ENCODE measurements at regions not wholly inside any gene's neighbourhood (a gene's known extent, or its start where the extent isn't known, plus 50 kb on each side); places are given as distances from the start of the nearest gene placed in this dataset.
"Not testable (repeated sequence)": the region's sequence is repeated elsewhere in the genome, so short reads cannot be mapped to it uniquely, and the experiment has no call there.

GRCh38 chr7:56697058-56697457, 435.2 kb downstream of the ZNF479 start:
- DNase-seq = not testable (repeated sequence)

- DNase-seq = no peak
Observed at GRCh38 chr7:56686276-56686859, 445.9 kb downstream of the ZNF479 start.

- DNase-seq = no peak
Observed at GRCh38 chr7:56639173-56639746, 493.0 kb downstream of the ZNF479 start.

- no peak for DNase-seq
Observed at GRCh38 chr7:56609852-56610355, 493.7 kb upstream of the NUPR2 start.

GRCh38 chr7:56605146-56605545, 488.9 kb upstream of the NUPR2 start:
- DNase-seq = no peak

- DNase-seq = no peak
Observed at GRCh38 chr7:56578612-56579011, 462.4 kb upstream of the NUPR2 start.

- no peak for DNase-seq
Observed at GRCh38 chr7:56570968-56571367, 454.8 kb upstream of the NUPR2 start.

GRCh38 chr7:56538541-56539429, 422.6 kb upstream of the NUPR2 start:
- no peak for DNase-seq

GRCh38 chr7:56537952-56538351, 421.7 kb upstream of the NUPR2 start:
- DNase-seq = no peak

GRCh38 chr7:56537477-56537876, 421.3 kb upstream of the NUPR2 start:
- DNase-seq = no peak

GRCh38 chr7:56495165-56495564, 378.9 kb upstream of the NUPR2 start:
- DNase-seq = no peak

- no peak for DNase-seq
Observed at GRCh38 chr7:56493704-56494450, 377.7 kb upstream of the NUPR2 start.

- DNase-seq = no peak
Observed at GRCh38 chr7:56493196-56493595, 377.0 kb upstream of the NUPR2 start.

GRCh38 chr7:56491636-56492425, 375.6 kb upstream of the NUPR2 start:
- no peak for DNase-seq

GRCh38 chr7:56483861-56484550, 367.8 kb upstream of the NUPR2 start:
- no peak for DNase-seq

GRCh38 chr7:56483153-56483552, 366.9 kb upstream of the NUPR2 start:
- DNase-seq = no peak

GRCh38 chr7:56479748-56480147, 363.5 kb upstream of the NUPR2 start:
- no peak for DNase-seq

GRCh38 chr7:56479136-56479535, 362.9 kb upstream of the NUPR2 start:
- no peak for DNase-seq

- DNase-seq = no peak
Observed at GRCh38 chr7:56474271-56474670, 358.1 kb upstream of the NUPR2 start.

- no peak for DNase-seq
Observed at GRCh38 chr7:56471811-56472210, 355.6 kb upstream of the NUPR2 start.

Measured in CD4-positive, alpha-beta T cell treated with Interleukin-10 for 1 hour (primary cell).